HepG2 (cell line): ENCODE measurements at regions not wholly inside any gene's neighbourhood (a gene's known extent, or its start where the extent isn't known, plus 50 kb on each side); places are given as distances from the start of the nearest gene placed in this dataset.

Source experiments
- ATAC-seq: fragments of 200-7000 bp; cut with Tn5 transposase; 3 replicates; pipeline ENCODE4 v1.9.1; 2020; ENCODE audit warnings: mild to moderate bottlenecking, moderate library complexity
- BruUV-seq: library from RNA; stranded (reverse); fragments of 400-500 nt; replicated peaks from 2 replicates; lab custom pipeline; 2021; lab: Mats Ljungman, UMichigan
- CTCF ChIA-PET: fragments of 300-600 bp; formaldehyde crosslinking; extraction: SDS; loops from one replicate; lab custom pipeline; 2021; ENCODE audit warnings: low total read pairs, inconsistent platforms, low intra/inter-chr PET ratio; lab: Yijun Ruan, JAX
- POLR2A ChIA-PET: fragments of 350-600 bp; sonication (Branson Sonifier 250); formaldehyde crosslinking; loops from one replicate; lab custom pipeline; 2020; ENCODE audit warnings: antibody characterized with exemption, inconsistent platforms; lab: Yijun Ruan, JAX
- DNase-seq: peaks from one replicate; pipeline ENCODE4 v3.0.0-alpha.2; 2015; ENCODE audit warnings: low spot score
- FAIRE-seq: peaks from 3 replicates; lab custom pipeline; 2011; peaks lifted over from hg19 to GRCh38; lab: Jason Lieb, UNC
- H2AFZ ChIP-seq: one replicate; pipeline ENCODE4 v1.6.1; 2011; ENCODE audit warnings: low read length, inconsistent platforms
- H3K27ac ChIP-seq: fragments of 300-600 bp; 3 replicates; pipeline ENCODE4 v1.8.0; 2011; ENCODE audit warnings: mixed run types, mild to moderate bottlenecking, mixed read lengths, low read length, inconsistent platforms; ENCODE audit not compliant: insufficient read depth; ENCODE audit errors: extremely low read length
- H3K27me3 ChIP-seq, 2 experiments: fragments of 200-600 bp in 1 of 2; 2 replicates in 1 of 2; 3 replicates in 1 of 2; pipeline versions ENCODE4 v1.6.0 to v1.8.0; 2011; ENCODE audit warnings: low read length in 2 of 2, mild to moderate bottlenecking in 2 of 2, moderate library complexity in 2 of 2, inconsistent platforms in 1 of 2; ENCODE audit not compliant: insufficient read depth in 2 of 2, control insufficient read depth in 1 of 2
- H3K36me3 ChIP-seq, 2 experiments: fragments of 200-600 bp in 1 of 2; replicated peaks in 1 of 2; 2 replicates in 1 of 2; 3 replicates in 1 of 2; pipeline versions ENCODE4 v1.5.1 to v1.8.0; 2011; ENCODE audit warnings: low read length in 2 of 2, inconsistent platforms in 1 of 2; ENCODE audit not compliant: insufficient read depth in 2 of 2, control insufficient read depth in 1 of 2
- H3K4me1 ChIP-seq: 2 replicates; pipeline ENCODE4 v1.5.1; 2012; ENCODE audit warnings: low read length, inconsistent platforms; ENCODE audit not compliant: insufficient read depth
- H3K4me2 ChIP-seq: 2 replicates; pipeline ENCODE4 v1.6.0; 2011; ENCODE audit warnings: low read depth, low read length, inconsistent platforms
- H3K4me3 ChIP-seq, 3 experiments: fragments of 200-600 bp in 1 of 3; sonication (generic), shearing (Covaris generic) in 1 of 3; replicated peaks in 1 of 3; 2 replicates each; pipeline ENCODE4 v1.5.1; 2011 to 2016; ENCODE audit warnings: low read length in 3 of 3, inconsistent platforms in 2 of 3, low read depth in 2 of 3, mild to moderate bottlenecking in 2 of 3, control low read depth in 1 of 3, mixed read lengths in 1 of 3; ENCODE audit not compliant: insufficient read depth in 1 of 3
- H3K79me2 ChIP-seq: one replicate; pipeline ENCODE4 v1.6.1; 2011; ENCODE audit warnings: low read length, inconsistent platforms; ENCODE audit not compliant: insufficient read depth
- H3K9ac ChIP-seq: 2 replicates; pipeline ENCODE4 v1.6.0; 2011; ENCODE audit warnings: mild to moderate bottlenecking, low read depth, low read length, inconsistent platforms; ENCODE audit not compliant: insufficient read depth
- H3K9me3 ChIP-seq: 2 replicates; pipeline ENCODE4 v1.5.1; 2012; ENCODE audit warnings: mild to moderate bottlenecking, low read length
- H4K20me1 ChIP-seq: 2 replicates; pipeline ENCODE4 v1.6.0; 2011; ENCODE audit warnings: inconsistent platforms, mild to moderate bottlenecking, low read length, moderate library complexity; ENCODE audit not compliant: insufficient read depth
- ARNT2 ChIP-seq: sonication (generic); formaldehyde crosslinking; IDR thresholded peaks from 2 replicates; pipeline ENCODE4 v1.8.0; 2022; ENCODE audit warnings: mild to moderate bottlenecking, low read depth, missing genetic modification reagents, moderate library complexity
- ATF7 ChIP-seq, 2 experiments: fragments of 450-650 bp in 1 of 2; sonication (generic) in 1 of 2; formaldehyde crosslinking in 1 of 2; IDR thresholded peaks; 2 replicates each; pipeline versions ENCODE4 v1.4.0 to v1.6.1; 2016 to 2020; ENCODE audit warnings: antibody characterized with exemption in 1 of 2, mild to moderate bottlenecking in 1 of 2, missing genetic modification reagents in 1 of 2
- ATM ChIP-seq: fragments of 450-650 bp; IDR thresholded peaks from 2 replicates; pipeline ENCODE4 v1.7.1; 2017; ENCODE audit warnings: mild to moderate bottlenecking, borderline replicate concordance
- CBX1 ChIP-seq: IDR thresholded peaks from one replicate; pipeline ENCODE4 v1.6.1; 2016; ENCODE audit warnings: antibody characterized with exemption, low read depth
- DDIT3 ChIP-seq: sonication (generic); formaldehyde crosslinking; IDR thresholded peaks from 2 replicates; pipeline ENCODE4 v1.4.0; 2020; ENCODE audit warnings: mild to moderate bottlenecking, missing genetic modification reagents
- FOXK1 ChIP-seq: sonication (generic); formaldehyde crosslinking; IDR thresholded peaks from 2 replicates; pipeline ENCODE4 v1.4.0; 2020; ENCODE audit warnings: low read depth, missing genetic modification reagents, borderline replicate concordance
- GABPB1 ChIP-seq: IDR thresholded peaks from 2 replicates; pipeline ENCODE4 v1.6.1; 2016; ENCODE audit warnings: mild to moderate bottlenecking, missing genetic modification reagents, moderate library complexity, missing compliant biosample characterization
- IKZF4 ChIP-seq: sonication (generic); formaldehyde crosslinking; IDR thresholded peaks from 2 replicates; pipeline ENCODE4 v1.5.1; 2020; ENCODE audit warnings: borderline replicate concordance, mild to moderate bottlenecking, low read depth, missing genetic modification reagents; ENCODE audit errors: not compliant biosample characterization
- KLF9 ChIP-seq: IDR thresholded peaks from 2 replicates; pipeline ENCODE4 v1.6.1; 2016; ENCODE audit warnings: low read depth
- NCOA2 ChIP-seq: sonication (generic); formaldehyde crosslinking; IDR thresholded peaks from 2 replicates; pipeline ENCODE4 v1.8.0; 2022; ENCODE audit warnings: inconsistent platforms
- NCOR1 ChIP-seq: fragments of 200-600 bp; sonication (generic); IDR thresholded peaks from 2 replicates; pipeline ENCODE4 v1.7.0; 2017; ENCODE audit warnings: antibody characterized with exemption, low read length, borderline replicate concordance
- NFIC ChIP-seq: IDR thresholded peaks from 2 replicates; pipeline ENCODE4 v1.6.1; 2012; ENCODE audit warnings: mild to moderate bottlenecking, low read length, inconsistent platforms
- TGIF2 ChIP-seq: IDR thresholded peaks from 2 replicates; pipeline ENCODE4 v1.6.1; 2016; ENCODE audit warnings: control low read depth, missing compliant biosample characterization
- ZBTB26 ChIP-seq: IDR thresholded peaks from 2 replicates; pipeline ENCODE4 v1.6.1; 2016; ENCODE audit warnings: missing compliant biosample characterization, missing genetic modification reagents, borderline replicate concordance
- ZFAT ChIP-seq: sonication (generic); formaldehyde crosslinking; conservative IDR thresholded peaks from 2 replicates; pipeline ENCODE4 v1.8.1; 2023; ENCODE audit warnings: missing genetic modification reagents, inconsistent platforms
- ZFP37 ChIP-seq: sonication (generic); formaldehyde crosslinking; IDR thresholded peaks from 2 replicates; pipeline ENCODE4 v1.4.0; 2020; ENCODE audit warnings: missing genetic modification reagents, borderline replicate concordance
- ZFP62 ChIP-seq: sonication (generic); formaldehyde crosslinking; IDR thresholded peaks from 2 replicates; pipeline ENCODE4 v1.4.0; 2020; ENCODE audit warnings: missing genetic modification reagents
- ZNF280B ChIP-seq: sonication (generic); formaldehyde crosslinking; IDR thresholded peaks from 2 replicates; pipeline ENCODE4 v1.5.0; 2020; ENCODE audit warnings: missing genetic modification reagents, mild to moderate bottlenecking, borderline replicate concordance
- ZNF282 ChIP-seq: fragments of 450-650 bp; IDR thresholded peaks from 2 replicates; pipeline ENCODE4 v1.6.1; 2018; ENCODE audit not compliant: partially characterized antibody
- ZNF354B ChIP-seq: sonication (generic); formaldehyde crosslinking; IDR thresholded peaks from 2 replicates; pipeline ENCODE4 v1.8.0; 2022; ENCODE audit warnings: mild to moderate bottlenecking, missing genetic modification reagents
- ZNF543 ChIP-seq: sonication (generic); formaldehyde crosslinking; IDR thresholded peaks from 2 replicates; pipeline ENCODE4 v1.4.0; 2020; ENCODE audit warnings: mild to moderate bottlenecking, missing genetic modification reagents
- ZSCAN21 ChIP-seq: sonication (generic); formaldehyde crosslinking; IDR thresholded peaks from 2 replicates; pipeline ENCODE4 v1.8.0; 2022; ENCODE audit warnings: mild to moderate bottlenecking, missing genetic modification reagents, moderate library complexity, borderline replicate concordance
- WGBS: methylation state at CpG from one replicate; pipeline ENCODE4 v1.1.6; 2017; ENCODE audit warnings: low lambda C conversion rate; 5-methylcytosine and 5-hydroxymethylcytosine counted together
- in situ Hi-C: cut with HindIII; loops from 2 replicates; pipeline ENCODE4 v1.10.0; 2017; ENCODE audit warnings: low pct_unique_long_range_greater_than_20kb; ENCODE audit not compliant: extremely low pct_ligation_motif_present
- intact Hi-C: fragments of 100-400 bp; cut with micrococcal nuclease; formaldehyde crosslinking; loops from one replicate; pipeline ENCODE4 v1.10.0; 2022; ENCODE audit not compliant: unreplicated experiment

GRCh38 chr10:95133016-95133752, 60.9 kb upstream of the ACSM6 start:
- no peak overlapping the region for H3K4me2 ChIP-seq
- peaks cover 11% of the 10 kb centered on the region for H3K9me3 ChIP-seq
- ChIA-PET CTCF (interaction anchor here (1.2 to 2.2 kb wide), 4 partner anchors 107 to 230 kb away, joined by 3 to 34 read pairs (median 11); no protein-coding TSS in a partner anchor), POLR2A (interaction anchor here (0.8 kb wide), 1 partner anchor 158 kb away, joined by 3 read pairs; the partner anchor contains the start of gene PDLIM1)
- H3K79me2 ChIP-seq = no peaks in the 10 kb centered on the region
- no peak overlapping the region for H3K4me3 ChIP-seq
- DNase-seq (peak; percentile 88), FAIRE-seq (peak; percentile 98), ATAC-seq (peak; percentile 97)
- no TSS peak for BruUV-seq
- no peaks in the 10 kb centered on the region for H3K36me3 ChIP-seq
- H3K4me1 ChIP-seq = peaks cover 37% of the 10 kb centered on the region
- H4K20me1 ChIP-seq = no peaks in the 10 kb centered on the region
- H3K27me3 ChIP-seq = no peaks in the 10 kb centered on the region
- H2AFZ ChIP-seq = peak overlapping the region; percentile 28
- intact Hi-C loops = loop anchor here (1.0 to 10.0 kb wide), 5 partner anchors 110 to 508 kb away; no protein-coding TSS in a partner anchor
- no peak overlapping the region for H3K27ac ChIP-seq
- WGBS = 75% methylated on average over 4 of the region's 4 CpGs
- in situ Hi-C loops = loop anchor here (5.0 to 25.0 kb wide), 3 partner anchors 109 to 479 kb away; no protein-coding TSS in a partner anchor
- no peak overlapping the region for H3K9ac ChIP-seq
- TF ChIP-seq ZFAT (no peak), ZNF280B (CRISPR knock-in tag) (no peak), ATF7 (IDR thresholded peaks at IDR 0.05) (no peak), ATF7 (CRISPR knock-in tag; IDR thresholded peaks at IDR 0.05) (no peak), ZNF354B (CRISPR knock-in tag) (no peak), TGIF2 (CRISPR knock-in tag) (peak; percentile 86; the same call in 1 of the 2 replicates), NCOA2 (CRISPR knock-in tag) (peak; percentile 39; the same call in 1 of the 2 replicates), ATM (no peak), ZNF543 (CRISPR knock-in tag) (no peak), ZBTB26 (CRISPR knock-in tag) (no peak), FOXK1 (CRISPR knock-in tag) (no peak), DDIT3 (CRISPR knock-in tag) (no peak), IKZF4 (CRISPR knock-in tag) (no peak), ARNT2 (no peak), CBX1 (no peak), ZSCAN21 (CRISPR knock-in tag) (peak; percentile 69; the same call in 1 of the 2 replicates), NFIC (peak; percentile 60; the same call in 1 of the 2 replicates), ZFP62 (CRISPR knock-in tag) (no peak), NCOR1 (peak; percentile 51; the same call in 1 of the 2 replicates), ZNF282 (no peak), GABPB1 (CRISPR knock-in tag) (no peak; the same call in 1 of the 2 replicates), ZFP37 (no peak), KLF9 (CRISPR knock-in tag) (no peak)
